ENCODE measurements at regions not wholly inside any gene's neighbourhood (a gene's known extent, or its start where the extent isn't known, plus 50 kb on each side); places are given as distances from the start of the nearest gene placed in this dataset.

GRCh38 chr6:113796038-113796437 is 61.1 kb upstream of the MARCKS start:
- ATAC-seq (no peak), DNase-seq (ENCODE audit: low read depth, low spot score) (no peak)
- H3K4me1 ChIP-seq (ENCODE audit: control insufficient read depth, insufficient read depth, low read length): no peaks in the 10 kb centered on the region
- H3K36me3 ChIP-seq (ENCODE audit: control insufficient read depth, insufficient read depth, low read length): no peaks in the 10 kb centered on the region
- CTCF ChIA-PET: no interaction called here
- H3K27ac ChIP-seq (ENCODE audit: low read length): no peak overlapping the region
- POLR2A ChIA-PET: no interaction called here
- no TSS peak for BruUV-seq (replicated peaks)
- in situ Hi-C loops (cut with HindIII; ENCODE audit: low pct_unique_long_range_greater_than_20kb, low sequenced_read_pairs) (no loop called here), intact Hi-C loops (cut with micrococcal nuclease; ENCODE audit: unreplicated experiment) (no loop called here)
- TF ChIP-seq REST (IDR thresholded peaks at IDR 0.05; ENCODE audit: insufficient read depth in 1 of 2, low read depth in 2 of 2, low read length in 1 of 2) (no peak), TCF7L2 (IDR thresholded peaks at IDR 0.05; ENCODE audit: low read depth, low read length) (no peak), SIN3A (IDR thresholded peaks at IDR 0.05; ENCODE audit: borderline replicate concordance, insufficient read depth, low read depth, low read length) (no peak), CTCF (IDR thresholded peaks at IDR 0.05) (no peak), POLR2AphosphoS5 (IDR thresholded peaks at IDR 0.05; ENCODE audit: low read depth, low read length) (no peak)
- H3K27me3 ChIP-seq (ENCODE audit: control insufficient read depth, insufficient read depth, low read length): no peaks in the 10 kb centered on the region
- no peak overlapping the region for H3K4me3 ChIP-seq (ENCODE audit: low read depth in 2 of 2, low read length in 2 of 2)
- no peaks in the 10 kb centered on the region for H3K9me3 ChIP-seq (ENCODE audit: control insufficient read depth, insufficient read depth, low read depth, low read length)

GRCh38 chr6:113802779-113803178 is 54.4 kb upstream of the MARCKS start:
- H3K4me3 ChIP-seq (ENCODE audit: low read depth in 2 of 2, low read length in 2 of 2): no peak overlapping the region
- no peak for DNase-seq (ENCODE audit: low read depth, low spot score)
- ATAC-seq: no peak
- intact Hi-C loops (cut with micrococcal nuclease; ENCODE audit: unreplicated experiment) (no loop called here), in situ Hi-C loops (cut with HindIII; ENCODE audit: low pct_unique_long_range_greater_than_20kb, low sequenced_read_pairs) (no loop called here)
- H3K9me3 ChIP-seq (ENCODE audit: control insufficient read depth, insufficient read depth, low read depth, low read length): no peaks in the 10 kb centered on the region
- no peak for TF ChIP-seq POLR2AphosphoS5 (IDR thresholded peaks at IDR 0.05; ENCODE audit: low read depth, low read length)
- no peak for TF ChIP-seq TCF7L2 (IDR thresholded peaks at IDR 0.05; ENCODE audit: low read depth, low read length)
- no peak for TF ChIP-seq REST (IDR thresholded peaks at IDR 0.05; ENCODE audit: insufficient read depth in 1 of 2, low read depth in 2 of 2, low read length in 1 of 2)
- no peak for TF ChIP-seq CTCF (IDR thresholded peaks at IDR 0.05)
- no peak for TF ChIP-seq SIN3A (IDR thresholded peaks at IDR 0.05; ENCODE audit: borderline replicate concordance, insufficient read depth, low read depth, low read length)
- H3K36me3 ChIP-seq (ENCODE audit: control insufficient read depth, insufficient read depth, low read length): no peaks in the 10 kb centered on the region
- no peaks in the 10 kb centered on the region for H3K27me3 ChIP-seq (ENCODE audit: control insufficient read depth, insufficient read depth, low read length)
- no peaks in the 10 kb centered on the region for H3K4me1 ChIP-seq (ENCODE audit: control insufficient read depth, insufficient read depth, low read length)
- ChIA-PET CTCF (no interaction called here), POLR2A (no interaction called here)
- no peak overlapping the region for H3K27ac ChIP-seq (ENCODE audit: low read length)
- BruUV-seq (replicated peaks): no TSS peak
